Neural progenitor cell (in vitro differentiated cells): ENCODE measurements at regions not wholly inside any gene's neighbourhood (a gene's known extent, or its start where the extent isn't known, plus 50 kb on each side); places are given as distances from the start of the nearest gene placed in this dataset.

Experiments used
- CTCF ChIP-seq: fragments of 200-600 bp; sonication (generic); IDR thresholded peaks from 2 replicates; pipeline ENCODE4 v1.5.1; 2017; ENCODE audit warnings: antibody characterized with exemption, mild to moderate bottlenecking
- EZH2 ChIP-seq: fragments of 200-600 bp; sonication (generic); IDR thresholded peaks from 2 replicates; pipeline ENCODE4 v1.6.1; 2017; ENCODE audit warnings: antibody characterized with exemption, mild to moderate bottlenecking, moderate library complexity
- EZH2phosphoT487 ChIP-seq: fragments of 200-600 bp; sonication (generic); IDR thresholded peaks from 2 replicates; pipeline ENCODE4 v1.6.1; 2017; ENCODE audit warnings: antibody characterized with exemption

GRCh38 chr1:175834597-175834996 lies 91.2 kb upstream of the TNR start:
- no peak for TF ChIP-seq EZH2
- no peak for TF ChIP-seq CTCF
- no peak for TF ChIP-seq EZH2phosphoT487
